ENCODE measurements at regions not wholly inside any gene's neighbourhood (a gene's known extent, or its start where the extent isn't known, plus 50 kb on each side); places are given as distances from the start of the nearest gene placed in this dataset.

DNA sequence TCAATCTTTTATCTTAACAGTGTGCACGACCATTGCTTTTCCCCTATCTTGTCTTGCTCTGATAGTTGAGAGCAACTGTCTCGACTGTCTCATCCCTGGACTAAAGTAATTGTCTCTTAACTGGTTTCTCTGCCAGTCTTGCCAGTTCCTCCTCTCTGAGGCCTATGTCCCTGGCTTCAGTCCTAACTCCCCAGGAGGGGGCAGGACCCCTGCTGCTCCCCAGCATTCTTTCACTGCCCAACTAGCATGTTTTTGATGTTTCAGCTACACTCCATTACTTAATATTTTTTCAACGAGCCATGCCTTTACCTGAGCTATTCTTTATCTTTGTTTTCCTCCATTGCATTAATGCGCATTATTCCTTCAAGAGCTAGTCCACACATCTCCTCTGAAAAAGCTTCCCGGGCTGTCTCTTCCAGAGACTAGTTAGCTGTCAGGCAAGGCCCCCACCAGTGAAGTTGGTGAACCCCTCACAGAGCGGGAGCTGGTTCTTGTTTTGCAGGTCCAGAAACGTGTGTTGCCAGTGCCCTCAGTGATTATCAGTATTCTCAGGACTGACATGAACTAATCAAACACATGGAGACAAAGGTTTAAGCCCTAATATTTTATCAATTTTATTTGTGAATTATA lies 291.7 kb upstream of the KCNN2 start:
- no TSS peak for BruUV-seq (replicated peaks)
- no peak for TF ChIP-seq TCF7L2 (IDR thresholded peaks at IDR 0.05; ENCODE audit: low read depth, low read length)
- no peak for TF ChIP-seq SIN3A (IDR thresholded peaks at IDR 0.05; ENCODE audit: borderline replicate concordance, insufficient read depth, low read depth, low read length)
- TF ChIP-seq, protein P1, sequence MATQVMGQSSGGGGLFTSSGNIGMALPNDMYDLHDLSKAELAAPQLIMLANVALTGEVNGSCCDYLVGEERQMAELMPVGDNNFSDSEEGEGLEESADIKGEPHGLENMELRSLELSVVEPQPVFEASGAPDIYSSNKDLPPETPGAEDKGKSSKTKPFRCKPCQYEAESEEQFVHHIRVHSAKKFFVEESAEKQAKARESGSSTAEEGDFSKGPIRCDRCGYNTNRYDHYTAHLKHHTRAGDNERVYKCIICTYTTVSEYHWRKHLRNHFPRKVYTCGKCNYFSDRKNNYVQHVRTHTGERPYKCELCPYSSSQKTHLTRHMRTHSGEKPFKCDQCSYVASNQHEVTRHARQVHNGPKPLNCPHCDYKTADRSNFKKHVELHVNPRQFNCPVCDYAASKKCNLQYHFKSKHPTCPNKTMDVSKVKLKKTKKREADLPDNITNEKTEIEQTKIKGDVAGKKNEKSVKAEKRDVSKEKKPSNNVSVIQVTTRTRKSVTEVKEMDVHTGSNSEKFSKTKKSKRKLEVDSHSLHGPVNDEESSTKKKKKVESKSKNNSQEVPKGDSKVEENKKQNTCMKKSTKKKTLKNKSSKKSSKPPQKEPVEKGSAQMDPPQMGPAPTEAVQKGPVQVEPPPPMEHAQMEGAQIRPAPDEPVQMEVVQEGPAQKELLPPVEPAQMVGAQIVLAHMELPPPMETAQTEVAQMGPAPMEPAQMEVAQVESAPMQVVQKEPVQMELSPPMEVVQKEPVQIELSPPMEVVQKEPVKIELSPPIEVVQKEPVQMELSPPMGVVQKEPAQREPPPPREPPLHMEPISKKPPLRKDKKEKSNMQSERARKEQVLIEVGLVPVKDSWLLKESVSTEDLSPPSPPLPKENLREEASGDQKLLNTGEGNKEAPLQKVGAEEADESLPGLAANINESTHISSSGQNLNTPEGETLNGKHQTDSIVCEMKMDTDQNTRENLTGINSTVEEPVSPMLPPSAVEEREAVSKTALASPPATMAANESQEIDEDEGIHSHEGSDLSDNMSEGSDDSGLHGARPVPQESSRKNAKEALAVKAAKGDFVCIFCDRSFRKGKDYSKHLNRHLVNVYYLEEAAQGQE (IDR thresholded peaks at IDR 0.05; ENCODE audit: insufficient read depth in 1 of 2, low read depth in 2 of 2, low read length in 1 of 2) = no peak
- no peak for TF ChIP-seq POLR2AphosphoS5 (IDR thresholded peaks at IDR 0.05; ENCODE audit: low read depth, low read length)
- TF ChIP-seq, protein P2, sequence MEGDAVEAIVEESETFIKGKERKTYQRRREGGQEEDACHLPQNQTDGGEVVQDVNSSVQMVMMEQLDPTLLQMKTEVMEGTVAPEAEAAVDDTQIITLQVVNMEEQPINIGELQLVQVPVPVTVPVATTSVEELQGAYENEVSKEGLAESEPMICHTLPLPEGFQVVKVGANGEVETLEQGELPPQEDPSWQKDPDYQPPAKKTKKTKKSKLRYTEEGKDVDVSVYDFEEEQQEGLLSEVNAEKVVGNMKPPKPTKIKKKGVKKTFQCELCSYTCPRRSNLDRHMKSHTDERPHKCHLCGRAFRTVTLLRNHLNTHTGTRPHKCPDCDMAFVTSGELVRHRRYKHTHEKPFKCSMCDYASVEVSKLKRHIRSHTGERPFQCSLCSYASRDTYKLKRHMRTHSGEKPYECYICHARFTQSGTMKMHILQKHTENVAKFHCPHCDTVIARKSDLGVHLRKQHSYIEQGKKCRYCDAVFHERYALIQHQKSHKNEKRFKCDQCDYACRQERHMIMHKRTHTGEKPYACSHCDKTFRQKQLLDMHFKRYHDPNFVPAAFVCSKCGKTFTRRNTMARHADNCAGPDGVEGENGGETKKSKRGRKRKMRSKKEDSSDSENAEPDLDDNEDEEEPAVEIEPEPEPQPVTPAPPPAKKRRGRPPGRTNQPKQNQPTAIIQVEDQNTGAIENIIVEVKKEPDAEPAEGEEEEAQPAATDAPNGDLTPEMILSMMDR (IDR thresholded peaks at IDR 0.05) = no peak
- no peak overlapping the region for H3K27ac ChIP-seq (ENCODE audit: low read length)

DNA sequence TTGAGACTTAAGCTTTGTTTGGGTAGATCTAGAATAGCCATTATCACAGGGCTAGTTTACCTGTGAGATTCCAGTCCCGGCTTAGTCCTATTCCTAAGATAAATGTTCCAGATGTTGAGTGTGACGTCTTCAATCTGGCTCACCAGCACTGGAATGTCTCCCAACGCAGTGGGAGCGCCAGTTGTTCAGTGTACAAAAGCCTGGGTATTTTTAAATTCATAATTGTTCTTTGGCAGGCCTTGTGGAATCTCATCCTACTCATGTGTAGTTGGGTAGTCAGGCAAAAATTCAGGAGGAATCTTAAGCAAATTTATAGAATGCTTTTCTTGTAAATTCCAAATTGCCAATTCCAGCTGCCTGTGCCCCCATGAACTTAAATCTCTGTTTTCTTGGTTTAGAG lies 272.6 kb upstream of the KCNN2 start:
- ChIA-PET POLR2A (no interaction called here), CTCF (no interaction called here)
- Histone ChIP-seq H3K9me3 (ENCODE audit: control insufficient read depth, insufficient read depth, low read depth, low read length) (no peaks in the 10 kb centered on the region), H3K4me3 (ENCODE audit: low read depth in 2 of 2, low read length in 2 of 2) (no peak overlapping the region), H3K27ac (ENCODE audit: low read length) (no peak overlapping the region), H3K4me1 (ENCODE audit: control insufficient read depth, insufficient read depth, low read length) (no peaks in the 10 kb centered on the region), H3K27me3 (ENCODE audit: control insufficient read depth, insufficient read depth, low read length) (no peaks in the 10 kb centered on the region), H3K36me3 (ENCODE audit: control insufficient read depth, insufficient read depth, low read length) (no peaks in the 10 kb centered on the region)
- BruUV-seq (replicated peaks) = no TSS peak
- DNase-seq (ENCODE audit: low read depth, low spot score) (no peak), ATAC-seq (no peak)
- in situ Hi-C loops (cut with HindIII; ENCODE audit: low pct_unique_long_range_greater_than_20kb, low sequenced_read_pairs) (no loop called here), intact Hi-C loops (cut with micrococcal nuclease; ENCODE audit: unreplicated experiment) (no loop called here)
- TF ChIP-seq, protein P1 (IDR thresholded peaks at IDR 0.05; ENCODE audit: insufficient read depth in 1 of 2, low read depth in 2 of 2, low read length in 1 of 2) = no peak
- TF ChIP-seq, protein P2 (IDR thresholded peaks at IDR 0.05) = no peak
- TF ChIP-seq POLR2AphosphoS5 (IDR thresholded peaks at IDR 0.05; ENCODE audit: low read depth, low read length) (no peak), SIN3A (IDR thresholded peaks at IDR 0.05; ENCODE audit: borderline replicate concordance, insufficient read depth, low read depth, low read length) (no peak), TCF7L2 (IDR thresholded peaks at IDR 0.05; ENCODE audit: low read depth, low read length) (no peak)

More for the DNA sequence above, 291.7 kb upstream of the KCNN2 start:
- Histone ChIP-seq H3K9me3 (ENCODE audit: control insufficient read depth, insufficient read depth, low read depth, low read length) (no peaks in the 10 kb centered on the region), H3K27me3 (ENCODE audit: control insufficient read depth, insufficient read depth, low read length) (no peaks in the 10 kb centered on the region), H3K4me1 (ENCODE audit: control insufficient read depth, insufficient read depth, low read length) (no peaks in the 10 kb centered on the region), H3K4me3 (ENCODE audit: low read depth in 2 of 2, low read length in 2 of 2) (no peak overlapping the region), H3K36me3 (ENCODE audit: control insufficient read depth, insufficient read depth, low read length) (no peaks in the 10 kb centered on the region)
- no peak for ATAC-seq
- DNase-seq (ENCODE audit: low read depth, low spot score) = no peak
- POLR2A ChIA-PET = no interaction called here
- intact Hi-C loops (cut with micrococcal nuclease; ENCODE audit: unreplicated experiment) (no loop called here), in situ Hi-C loops (cut with HindIII; ENCODE audit: low pct_unique_long_range_greater_than_20kb, low sequenced_read_pairs) (no loop called here)
- CTCF ChIA-PET = no interaction called here

All from Panc1 (cell line).